DOHH2 (cell line): ENCODE measurements at regions not wholly inside any gene's neighbourhood (a gene's known extent, or its start where the extent isn't known, plus 50 kb on each side); places are given as distances from the start of the nearest gene placed in this dataset.

Experiments
- H3F3A ChIP-seq: fragments of 200-600 bp; sonication (generic), shearing (Covaris generic); 2 replicates; pipeline ENCODE4 v1.6.0; 2016; ENCODE audit warnings: antibody characterized with exemption, mild to moderate bottlenecking; ENCODE audit not compliant: control insufficient read depth, insufficient read depth
- H3K27ac ChIP-seq: fragments of 200-600 bp; sonication (generic); 2 replicates; pipeline ENCODE4 v1.5.1; 2014; ENCODE audit warnings: low read depth, mild to moderate bottlenecking, low read length, moderate library complexity
- H3K27me3 ChIP-seq: fragments of 200-600 bp; sonication (generic); 2 replicates; pipeline ENCODE4 v1.6.1; 2014; ENCODE audit warnings: mild to moderate bottlenecking, low read length, mixed read lengths; ENCODE audit not compliant: control insufficient read depth
- H3K36me3 ChIP-seq: fragments of 200-600 bp; sonication (generic); 2 replicates; pipeline ENCODE4 v1.6.1; 2014; ENCODE audit warnings: mild to moderate bottlenecking, low read length, moderate library complexity, mixed read lengths; ENCODE audit not compliant: control insufficient read depth
- H3K4me1 ChIP-seq: fragments of 200-600 bp; sonication (generic); 2 replicates; pipeline ENCODE4 v1.6.1; 2014; ENCODE audit warnings: mild to moderate bottlenecking, low read length, mixed read lengths; ENCODE audit not compliant: control insufficient read depth
- H3K4me2 ChIP-seq: fragments of 200-600 bp; sonication (generic); 2 replicates; pipeline ENCODE4 v1.6.0; 2014; ENCODE audit warnings: mild to moderate bottlenecking, low read length, moderate library complexity
- H3K4me3 ChIP-seq: fragments of 200-600 bp; sonication (generic); 2 replicates; pipeline ENCODE4 v1.5.1; 2014; ENCODE audit warnings: mild to moderate bottlenecking, low read length, mixed read lengths
- H3K79me2 ChIP-seq: fragments of 200-600 bp; sonication (generic); 2 replicates; pipeline ENCODE4 v1.6.1; 2014; ENCODE audit warnings: mild to moderate bottlenecking, low read length, mixed read lengths; ENCODE audit not compliant: control insufficient read depth
- H3K9me2 ChIP-seq: fragments of 200-600 bp; sonication (generic); replicated peaks from 2 replicates; pipeline ENCODE4 v1.6.1; 2014; ENCODE audit warnings: mild to moderate bottlenecking, low read length, mixed read lengths; ENCODE audit not compliant: control insufficient read depth
- H3K9me3 ChIP-seq: fragments of 200-600 bp; sonication (generic); 2 replicates; pipeline ENCODE4 v1.6.1; 2014; ENCODE audit warnings: antibody characterized with exemption, low read length, mixed read lengths; ENCODE audit not compliant: control insufficient read depth, insufficient read depth
- H4K20me1 ChIP-seq: fragments of 200-600 bp; sonication (generic); 2 replicates; pipeline ENCODE4 v1.6.0; 2014; ENCODE audit warnings: low read depth, mild to moderate bottlenecking, antibody characterized with exemption, low read length, moderate library complexity; ENCODE audit not compliant: control insufficient read depth, insufficient read depth
- EZH2phosphoT487 ChIP-seq: fragments of 200-600 bp; sonication (generic); IDR thresholded peaks from 2 replicates; pipeline ENCODE4 v1.6.1; 2017; ENCODE audit warnings: borderline replicate concordance, mild to moderate bottlenecking, antibody characterized with exemption, low read length, moderate library complexity, mixed read lengths
- TF ChIP-seq, protein P1 (sequence below): fragments of 200-600 bp; sonication (generic); IDR thresholded peaks from one replicate; pipeline ENCODE4 v1.5.1; 2014; ENCODE audit warnings: antibody characterized with exemption, mild to moderate bottlenecking, low read depth, low read length; ENCODE audit not compliant: poor library complexity, severe bottlenecking

GRCh38 chr9:7287065-7287464 lies 512.5 kb downstream of the DMAC1 start:
- no peak overlapping the region for H3K27ac ChIP-seq

GRCh38 chr9:7286101-7286500 lies 513.5 kb downstream of the DMAC1 start:
- Histone ChIP-seq H3F3A (no peaks in the 10 kb centered on the region), H3K79me2 (no peaks in the 10 kb centered on the region), H4K20me1 (no peaks in the 10 kb centered on the region), H3K4me3 (no peak overlapping the region), H3K4me1 (no peaks in the 10 kb centered on the region), H3K9me3 (no peaks in the 10 kb centered on the region), H3K27ac (no peak overlapping the region), H3K4me2 (no peak overlapping the region), H3K36me3 (no peaks in the 10 kb centered on the region), H3K9me2 (no peaks in the 10 kb centered on the region), H3K27me3 (no peaks in the 10 kb centered on the region)
- TF ChIP-seq, protein P1, sequence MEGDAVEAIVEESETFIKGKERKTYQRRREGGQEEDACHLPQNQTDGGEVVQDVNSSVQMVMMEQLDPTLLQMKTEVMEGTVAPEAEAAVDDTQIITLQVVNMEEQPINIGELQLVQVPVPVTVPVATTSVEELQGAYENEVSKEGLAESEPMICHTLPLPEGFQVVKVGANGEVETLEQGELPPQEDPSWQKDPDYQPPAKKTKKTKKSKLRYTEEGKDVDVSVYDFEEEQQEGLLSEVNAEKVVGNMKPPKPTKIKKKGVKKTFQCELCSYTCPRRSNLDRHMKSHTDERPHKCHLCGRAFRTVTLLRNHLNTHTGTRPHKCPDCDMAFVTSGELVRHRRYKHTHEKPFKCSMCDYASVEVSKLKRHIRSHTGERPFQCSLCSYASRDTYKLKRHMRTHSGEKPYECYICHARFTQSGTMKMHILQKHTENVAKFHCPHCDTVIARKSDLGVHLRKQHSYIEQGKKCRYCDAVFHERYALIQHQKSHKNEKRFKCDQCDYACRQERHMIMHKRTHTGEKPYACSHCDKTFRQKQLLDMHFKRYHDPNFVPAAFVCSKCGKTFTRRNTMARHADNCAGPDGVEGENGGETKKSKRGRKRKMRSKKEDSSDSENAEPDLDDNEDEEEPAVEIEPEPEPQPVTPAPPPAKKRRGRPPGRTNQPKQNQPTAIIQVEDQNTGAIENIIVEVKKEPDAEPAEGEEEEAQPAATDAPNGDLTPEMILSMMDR, result no peak

More at GRCh38 chr9:7287065-7287464, 512.5 kb downstream of the DMAC1 start:
- H3K27me3 ChIP-seq, result no peaks in the 10 kb centered on the region
- no peaks in the 10 kb centered on the region for H3K9me2 ChIP-seq
- no peaks in the 10 kb centered on the region for H4K20me1 ChIP-seq
- no peaks in the 10 kb centered on the region for H3K4me1 ChIP-seq
- no peak overlapping the region for H3K4me2 ChIP-seq
- no peak for TF ChIP-seq EZH2phosphoT487
- TF ChIP-seq, protein P1, result no peak
- H3K9me3 ChIP-seq, result no peaks in the 10 kb centered on the region
- H3K4me3 ChIP-seq, result no peak overlapping the region
- no peaks in the 10 kb centered on the region for H3F3A ChIP-seq
- no peaks in the 10 kb centered on the region for H3K36me3 ChIP-seq
- no peaks in the 10 kb centered on the region for H3K79me2 ChIP-seq

DNA sequence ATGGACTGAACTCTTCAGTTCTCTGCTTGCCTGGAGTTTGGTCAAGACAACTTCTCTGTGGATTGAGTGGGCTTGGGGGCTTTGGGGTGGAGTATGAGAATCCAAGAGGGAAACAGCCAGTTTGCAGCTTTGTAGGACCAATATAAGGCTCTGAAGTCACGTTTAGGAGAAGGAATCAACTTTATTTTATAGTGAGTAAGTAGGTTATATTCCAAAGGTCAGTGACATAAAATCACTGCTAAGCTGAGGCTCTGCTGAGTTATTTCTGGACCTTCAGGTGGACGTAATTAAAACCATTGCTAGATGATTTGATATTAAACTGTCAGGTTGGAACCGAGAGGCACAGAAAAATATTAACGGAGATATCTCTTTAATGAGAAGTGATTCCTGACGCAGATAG lies 514.4 kb downstream of the DMAC1 start:
- Histone ChIP-seq H3K79me2 (no peaks in the 10 kb centered on the region), H3K27ac (no peak overlapping the region), H3F3A (no peaks in the 10 kb centered on the region), H3K4me1 (no peaks in the 10 kb centered on the region), H4K20me1 (no peaks in the 10 kb centered on the region), H3K4me2 (no peak overlapping the region), H3K4me3 (no peak overlapping the region), H3K27me3 (no peaks in the 10 kb centered on the region), H3K9me2 (no peaks in the 10 kb centered on the region), H3K9me3 (no peaks in the 10 kb centered on the region), H3K36me3 (no peaks in the 10 kb centered on the region)
- no peak for TF ChIP-seq EZH2phosphoT487
- TF ChIP-seq, protein P1, result no peak

GRCh38 chr9:7284517-7284916 lies 515.1 kb downstream of the DMAC1 start:
- no peak overlapping the region for H3K4me3 ChIP-seq
- H3K27ac ChIP-seq, result no peak overlapping the region
- no peaks in the 10 kb centered on the region for H3K4me1 ChIP-seq
- no peaks in the 10 kb centered on the region for H3K9me3 ChIP-seq
- no peaks in the 10 kb centered on the region for H3K79me2 ChIP-seq
- H3K36me3 ChIP-seq, result no peaks in the 10 kb centered on the region
- TF ChIP-seq, protein P1, result no peak
- no peak for TF ChIP-seq EZH2phosphoT487
- H3K27me3 ChIP-seq, result no peaks in the 10 kb centered on the region
- no peaks in the 10 kb centered on the region for H4K20me1 ChIP-seq
- no peaks in the 10 kb centered on the region for H3F3A ChIP-seq
- H3K9me2 ChIP-seq, result no peaks in the 10 kb centered on the region
- H3K4me2 ChIP-seq, result no peak overlapping the region
